ENCODE measurements at regions not wholly inside any gene's neighbourhood (a gene's known extent, or its start where the extent isn't known, plus 50 kb on each side); places are given as distances from the start of the nearest gene placed in this dataset.

DNA sequence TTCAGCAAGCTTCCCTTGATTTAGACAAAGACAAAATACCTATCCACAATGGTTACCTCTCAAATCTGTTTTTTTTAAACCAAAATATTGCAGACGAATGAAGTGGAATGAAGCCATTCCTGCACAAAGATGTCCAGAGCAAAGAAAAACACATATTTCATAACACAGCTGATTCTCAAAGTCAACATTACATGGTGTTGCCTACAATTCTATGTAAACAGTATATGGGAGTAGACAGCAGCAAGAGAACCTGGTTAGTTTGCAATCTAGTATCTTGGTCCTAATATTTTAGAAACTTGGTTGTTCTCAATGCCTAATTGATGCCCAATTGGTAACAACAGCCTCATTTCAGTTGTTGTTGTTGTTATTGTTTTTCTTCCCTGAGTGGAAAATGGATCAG lies 1240.9 kb upstream of the CHAC2 start:
- TF ChIP-seq, protein P1, sequence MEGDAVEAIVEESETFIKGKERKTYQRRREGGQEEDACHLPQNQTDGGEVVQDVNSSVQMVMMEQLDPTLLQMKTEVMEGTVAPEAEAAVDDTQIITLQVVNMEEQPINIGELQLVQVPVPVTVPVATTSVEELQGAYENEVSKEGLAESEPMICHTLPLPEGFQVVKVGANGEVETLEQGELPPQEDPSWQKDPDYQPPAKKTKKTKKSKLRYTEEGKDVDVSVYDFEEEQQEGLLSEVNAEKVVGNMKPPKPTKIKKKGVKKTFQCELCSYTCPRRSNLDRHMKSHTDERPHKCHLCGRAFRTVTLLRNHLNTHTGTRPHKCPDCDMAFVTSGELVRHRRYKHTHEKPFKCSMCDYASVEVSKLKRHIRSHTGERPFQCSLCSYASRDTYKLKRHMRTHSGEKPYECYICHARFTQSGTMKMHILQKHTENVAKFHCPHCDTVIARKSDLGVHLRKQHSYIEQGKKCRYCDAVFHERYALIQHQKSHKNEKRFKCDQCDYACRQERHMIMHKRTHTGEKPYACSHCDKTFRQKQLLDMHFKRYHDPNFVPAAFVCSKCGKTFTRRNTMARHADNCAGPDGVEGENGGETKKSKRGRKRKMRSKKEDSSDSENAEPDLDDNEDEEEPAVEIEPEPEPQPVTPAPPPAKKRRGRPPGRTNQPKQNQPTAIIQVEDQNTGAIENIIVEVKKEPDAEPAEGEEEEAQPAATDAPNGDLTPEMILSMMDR (IDR thresholded peaks at IDR 0.05) = no peak
- no peak for TF ChIP-seq POLR2A (IDR thresholded peaks at IDR 0.05)

Measured in right lobe of liver (tissue), 4 donors.